GM21786 (cell line): ENCODE measurements at regions not wholly inside any gene's neighbourhood (a gene's known extent, or its start where the extent isn't known, plus 50 kb on each side); places are given as distances from the start of the nearest gene placed in this dataset.
"Not testable (repeated sequence)": the region's sequence is repeated elsewhere in the genome, so short reads cannot be mapped to it uniquely, and the experiment has no call there.

ENCODE experiments used
- ATAC-seq: cut with Tn5 transposase; IDR thresholded peaks from one replicate; pipeline ENCODE4 v1.9.1; 2021; ENCODE audit not compliant: unreplicated experiment

DNA sequence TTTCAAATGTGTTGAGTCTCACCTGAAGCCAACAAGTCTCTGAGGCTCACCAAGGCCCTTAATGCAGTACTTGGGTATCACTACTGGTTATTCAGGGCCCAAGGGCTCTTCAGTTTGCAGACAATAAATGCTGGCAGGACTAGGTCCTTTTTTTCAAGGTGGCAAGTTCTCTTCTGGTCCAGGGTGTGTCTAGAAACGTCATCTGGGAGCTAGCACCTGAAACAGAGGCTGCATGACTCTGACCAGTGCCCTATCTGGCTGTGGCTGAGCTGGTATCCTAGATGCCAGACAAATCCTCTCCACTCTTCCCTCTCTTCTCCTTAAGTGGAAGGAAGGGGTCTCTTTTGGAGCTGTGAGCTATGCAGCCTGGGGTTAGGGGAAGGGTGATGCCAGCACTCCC, 276.8 kb downstream of the PYDC2 start:
- no peak for ATAC-seq

DNA sequence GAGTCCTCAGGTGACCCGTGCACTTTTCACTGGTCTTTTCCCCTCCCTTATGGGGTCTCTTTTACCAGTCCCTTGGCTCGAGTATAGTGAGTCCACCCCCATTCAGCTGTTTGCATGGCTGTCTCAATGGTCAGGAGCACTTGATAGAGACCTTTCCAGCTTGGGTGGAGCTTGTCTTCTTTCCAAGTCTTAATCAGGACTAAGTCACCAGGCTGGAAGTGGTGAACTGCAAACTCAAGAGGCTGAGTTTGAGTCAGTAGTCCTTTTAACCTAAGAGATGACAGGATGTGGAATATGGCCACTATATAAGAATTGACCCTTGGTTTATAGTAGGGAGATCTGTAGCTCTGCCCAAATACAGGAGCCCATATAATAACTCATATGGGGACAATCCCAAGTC, 279.7 kb downstream of the PYDC2 start:
- ATAC-seq: no peak

DNA sequence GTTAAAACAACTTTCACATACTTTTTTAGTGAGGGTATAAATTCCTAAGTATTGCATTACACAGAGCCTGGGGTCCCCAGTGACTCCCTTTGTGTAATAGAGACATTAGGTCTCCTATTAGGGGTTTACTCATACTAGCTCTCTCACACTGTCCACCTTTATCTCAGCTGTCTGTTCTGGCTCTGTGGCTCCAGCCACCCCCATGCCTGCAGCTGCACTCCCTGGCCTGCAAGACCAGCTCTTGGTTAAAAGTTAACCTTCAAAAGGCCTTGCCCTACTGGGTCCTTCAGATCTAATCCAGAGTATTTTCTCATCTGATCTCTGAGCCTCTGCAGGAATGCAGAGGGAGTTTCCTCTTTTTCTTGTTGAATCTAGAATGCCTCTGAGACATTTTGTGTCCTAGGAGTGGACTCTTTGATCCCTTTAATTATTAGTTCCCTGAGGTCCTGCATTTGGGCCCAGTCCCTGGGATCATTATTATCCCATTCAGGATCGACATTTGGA, 280.9 kb downstream of the PYDC2 start:
- not testable (repeated sequence) for ATAC-seq

DNA sequence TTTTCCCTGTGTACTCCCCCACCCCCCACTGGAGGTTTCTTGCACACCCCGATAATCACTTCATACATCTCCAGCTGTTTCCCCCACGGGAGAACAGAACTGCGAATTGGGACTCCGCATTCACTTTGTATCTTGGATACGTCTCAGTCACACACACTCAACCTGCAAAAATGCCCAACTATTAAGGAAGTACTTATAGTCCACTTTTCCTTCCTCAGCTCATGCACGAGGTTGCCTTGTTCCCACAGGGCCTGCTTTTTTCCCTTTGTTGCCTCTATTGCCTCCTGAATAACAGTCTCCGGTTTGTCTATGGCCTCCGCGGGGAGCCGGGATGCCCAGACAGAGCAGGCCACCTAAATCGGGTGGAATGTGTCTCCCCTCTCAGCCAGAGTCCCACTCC, 282.3 kb downstream of the PYDC2 start:
- no peak for ATAC-seq

DNA sequence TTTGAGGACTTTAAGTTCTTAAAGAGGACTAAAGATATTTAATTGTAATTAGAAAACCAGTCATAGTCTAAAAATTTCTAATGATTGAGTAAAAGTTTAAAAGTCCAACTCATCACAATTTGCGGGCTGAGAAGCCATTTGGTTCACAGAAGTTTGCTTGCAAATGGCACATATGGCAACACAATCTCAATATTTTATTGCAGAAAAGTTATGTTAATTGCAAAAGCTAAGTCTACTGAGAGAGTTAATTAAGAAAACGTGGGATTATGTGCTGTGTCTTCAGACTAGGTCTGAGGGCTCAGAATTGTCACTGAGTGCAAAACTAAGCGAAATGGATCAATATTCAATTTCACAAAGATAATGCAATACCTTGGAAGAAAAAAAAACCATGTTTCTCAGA, 289.7 kb downstream of the PYDC2 start:
- ATAC-seq: no peak

DNA sequence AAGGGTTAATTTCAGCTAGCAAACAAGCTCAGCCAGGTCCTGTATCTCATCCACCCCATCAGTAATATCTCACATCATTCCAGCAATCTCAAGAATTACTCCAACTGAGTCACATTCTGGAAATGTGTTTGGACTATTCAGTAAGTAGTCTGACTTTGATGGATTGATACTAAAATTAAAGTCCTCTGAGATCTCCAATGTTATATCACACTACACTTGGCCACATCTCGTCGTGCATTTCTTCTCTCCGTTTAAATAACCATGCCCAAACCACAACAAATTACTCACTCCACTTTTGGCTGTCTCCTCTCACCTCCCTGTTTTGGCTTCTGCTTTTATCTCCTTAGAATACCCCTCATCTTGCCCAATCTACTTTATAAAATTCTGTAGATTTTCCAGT, 292.2 kb downstream of the PYDC2 start:
- no peak for ATAC-seq

DNA sequence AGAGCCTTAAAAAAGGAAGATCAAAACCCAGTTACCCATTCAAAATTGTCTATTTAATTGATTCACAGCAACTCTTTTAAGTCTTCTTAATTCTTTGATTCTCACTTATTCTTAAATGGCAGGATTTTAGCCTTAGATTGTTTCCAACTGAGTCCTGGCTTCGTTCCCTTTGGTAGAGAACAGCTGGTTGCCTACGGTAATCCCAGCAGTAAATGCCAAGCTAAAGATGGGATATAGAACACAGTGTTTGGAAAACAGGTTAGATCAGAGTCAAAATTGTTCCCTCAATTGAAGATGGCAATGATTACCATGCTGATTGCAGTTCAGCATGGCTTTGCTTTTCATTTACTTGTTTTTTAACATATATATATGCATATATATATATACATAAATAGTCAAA, 300.9 kb downstream of the PYDC2 start:
- ATAC-seq: no peak

DNA sequence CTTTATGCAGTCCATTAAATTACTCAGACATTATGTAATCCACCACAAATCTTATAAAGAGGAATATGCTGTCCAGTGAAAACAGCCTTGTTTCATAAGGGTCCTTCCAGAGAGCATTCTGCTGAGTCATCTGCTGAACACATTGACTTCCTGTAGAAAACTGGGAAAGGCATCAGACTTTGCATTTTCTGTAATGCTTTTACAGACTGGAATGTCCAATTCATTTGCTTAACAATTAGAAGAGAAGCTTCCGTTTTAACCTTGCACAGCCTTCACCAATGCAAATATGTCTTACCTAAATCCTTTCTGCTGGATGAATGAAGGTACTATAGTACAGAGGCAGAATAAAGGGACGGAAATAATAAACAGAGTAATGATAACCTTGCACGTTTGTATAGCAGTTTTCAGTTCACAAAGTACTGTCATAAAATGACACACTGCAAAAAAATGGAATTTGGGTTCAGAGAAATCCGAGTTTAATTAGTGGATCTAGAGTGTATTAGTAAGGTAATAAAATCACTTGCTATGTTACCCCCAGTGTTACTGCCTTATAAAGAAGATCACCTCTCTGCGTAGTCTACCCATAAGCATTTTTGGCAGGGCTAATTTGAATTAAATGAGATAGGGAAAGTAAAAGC, 301.5 kb downstream of the PYDC2 start:
- no peak for ATAC-seq

DNA sequence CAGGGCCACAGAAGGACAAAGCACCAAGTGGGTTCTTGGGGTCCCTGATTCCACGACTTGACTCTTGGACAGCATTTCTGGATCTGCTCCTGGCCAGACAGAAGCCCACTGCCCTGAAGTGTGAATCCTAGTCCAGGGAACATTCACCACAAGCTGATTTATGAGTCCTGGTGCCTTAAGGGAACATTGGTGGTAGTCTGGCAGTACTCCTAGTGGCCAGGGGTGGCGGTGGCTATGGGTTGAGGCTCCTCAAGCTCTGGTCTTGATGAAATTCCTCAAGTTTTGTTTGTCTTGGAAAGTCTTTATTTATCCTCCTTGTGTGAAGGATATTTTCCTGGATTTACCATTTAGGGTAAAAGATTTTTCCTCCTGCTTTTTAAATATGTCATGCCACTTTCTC, 307.5 kb downstream of the PYDC2 start:
- ATAC-seq: no peak

DNA sequence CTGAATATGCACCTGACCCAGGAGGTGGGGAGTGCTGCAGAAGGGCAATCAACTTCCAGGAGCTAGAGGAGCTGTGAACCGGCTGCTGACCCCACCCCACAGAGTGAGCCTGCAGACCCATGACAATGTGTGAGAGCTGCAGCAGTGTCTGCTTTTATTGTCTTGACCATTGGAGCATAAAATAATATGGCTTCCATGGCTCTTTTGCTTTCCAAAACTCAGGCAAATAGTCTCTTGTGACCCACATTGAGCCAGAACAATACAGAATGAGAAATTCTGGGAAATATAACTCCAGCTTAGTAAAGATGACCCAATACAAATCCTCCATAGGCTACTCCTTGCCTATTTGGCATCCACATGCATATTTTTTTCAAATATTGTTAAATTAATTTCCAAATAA, 309.6 kb downstream of the PYDC2 start:
- no peak for ATAC-seq

DNA sequence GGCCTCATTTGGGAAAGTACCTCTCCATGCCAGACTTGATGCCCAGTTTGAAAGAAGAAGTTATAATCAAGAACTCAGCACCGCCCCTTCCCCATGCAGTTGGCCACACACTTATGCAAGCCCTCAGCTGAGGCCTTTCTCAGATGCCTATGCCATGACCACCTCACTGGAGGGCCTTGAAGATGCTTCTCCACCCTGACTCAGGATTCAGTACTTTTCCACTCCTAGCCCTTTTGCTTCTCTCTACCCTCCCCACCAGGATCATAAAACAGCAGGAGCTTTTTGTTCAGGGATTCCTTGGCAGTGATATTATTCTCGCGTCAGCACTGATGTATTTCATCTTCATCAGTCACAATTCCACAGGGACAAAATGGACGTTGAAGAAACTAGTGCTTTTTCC, 313.5 kb downstream of the PYDC2 start:
- ATAC-seq: no peak

DNA sequence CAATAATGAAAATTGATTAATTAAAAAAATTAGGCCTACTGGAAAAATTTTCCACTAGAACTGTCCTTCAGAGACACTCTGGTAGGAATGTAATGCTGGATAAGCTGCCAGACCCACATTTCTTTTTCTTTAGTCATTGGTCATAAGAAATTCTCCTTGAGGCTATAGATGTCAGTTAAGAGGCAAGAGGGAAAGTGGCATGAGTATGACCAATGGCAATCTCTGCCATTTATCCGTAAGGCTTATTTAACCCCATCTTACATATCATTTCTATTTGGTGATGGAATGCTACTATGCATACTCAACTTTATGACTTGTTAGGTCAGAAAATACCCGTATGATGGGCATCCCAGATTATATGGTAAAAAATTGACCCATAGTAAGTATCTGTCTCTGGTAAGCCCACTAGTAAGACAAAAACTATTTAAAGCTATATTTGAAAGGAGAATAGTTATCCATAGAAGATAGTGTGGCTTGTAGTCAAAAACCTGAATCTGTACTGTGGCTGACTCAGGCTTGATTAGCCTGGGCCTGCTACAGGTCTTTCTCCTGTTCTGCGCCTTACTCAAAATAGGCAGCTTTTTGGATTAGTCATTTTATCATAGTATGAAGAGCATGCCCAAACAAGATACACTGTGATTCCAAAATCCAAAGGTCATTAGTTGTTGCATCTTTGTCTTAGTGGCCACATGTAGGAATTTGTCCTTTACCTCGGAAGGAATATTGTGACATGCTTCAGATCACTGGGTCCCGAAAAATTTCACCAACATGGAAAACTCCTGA, 314.7 kb downstream of the PYDC2 start:
- ATAC-seq: no peak

DNA sequence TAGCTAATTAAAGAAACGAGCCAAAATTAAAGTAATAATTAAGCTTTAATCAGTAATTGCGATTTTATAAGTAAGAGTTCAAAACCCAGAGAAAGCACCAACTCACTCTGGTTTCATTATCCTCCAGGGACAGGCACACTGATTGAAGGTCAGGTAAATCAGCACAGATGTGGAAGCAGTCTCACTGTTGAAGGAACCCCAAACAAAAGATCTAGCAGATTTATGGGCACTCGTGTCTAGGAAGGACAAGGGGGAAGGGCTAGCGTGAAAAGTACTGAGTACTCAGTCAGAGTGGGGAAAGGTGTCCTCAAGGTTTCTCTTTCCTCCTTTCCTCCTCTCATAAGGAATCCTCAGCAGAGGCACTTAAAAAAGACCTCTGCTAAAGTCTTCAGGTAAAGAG, 320.1 kb downstream of the PYDC2 start:
- ATAC-seq: no peak

DNA sequence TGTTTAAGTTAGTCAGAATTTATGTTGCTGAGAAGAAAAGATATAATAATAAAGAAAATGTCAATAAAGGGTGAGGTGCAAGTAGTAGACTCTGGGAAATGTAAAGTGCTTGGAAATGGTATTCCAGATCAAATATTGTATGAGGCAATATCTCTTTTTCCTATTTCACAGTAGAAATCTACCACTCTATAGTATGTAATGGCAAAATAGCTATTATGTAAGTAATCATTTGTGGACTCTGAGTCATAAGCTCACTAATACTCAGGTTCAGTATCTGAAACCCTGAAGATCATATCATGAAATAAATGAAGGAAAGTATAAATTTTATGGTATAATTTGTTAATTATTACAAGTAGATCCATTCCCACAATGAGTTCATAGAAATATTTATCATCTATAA, 322.1 kb downstream of the PYDC2 start:
- no peak for ATAC-seq

DNA sequence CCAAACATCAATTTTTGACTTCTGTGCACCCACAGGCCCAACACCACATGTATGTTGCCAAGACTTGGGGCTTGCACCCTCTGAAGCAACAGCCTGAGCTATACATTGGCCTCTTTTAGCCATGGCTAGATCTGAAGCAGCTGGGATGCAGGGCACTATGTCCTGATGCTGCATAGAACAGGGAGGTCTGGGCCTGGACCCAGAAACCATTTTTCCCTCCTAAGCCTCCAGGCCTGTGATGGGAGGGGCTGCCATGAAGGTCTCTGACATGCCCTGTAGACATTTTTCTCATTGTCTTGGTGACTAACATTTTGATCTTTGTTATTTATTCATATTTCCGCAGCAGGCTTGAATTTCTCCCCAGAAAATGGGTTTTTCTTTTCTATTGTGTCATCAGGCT, 330.0 kb downstream of the PYDC2 start:
- no peak for ATAC-seq

DNA sequence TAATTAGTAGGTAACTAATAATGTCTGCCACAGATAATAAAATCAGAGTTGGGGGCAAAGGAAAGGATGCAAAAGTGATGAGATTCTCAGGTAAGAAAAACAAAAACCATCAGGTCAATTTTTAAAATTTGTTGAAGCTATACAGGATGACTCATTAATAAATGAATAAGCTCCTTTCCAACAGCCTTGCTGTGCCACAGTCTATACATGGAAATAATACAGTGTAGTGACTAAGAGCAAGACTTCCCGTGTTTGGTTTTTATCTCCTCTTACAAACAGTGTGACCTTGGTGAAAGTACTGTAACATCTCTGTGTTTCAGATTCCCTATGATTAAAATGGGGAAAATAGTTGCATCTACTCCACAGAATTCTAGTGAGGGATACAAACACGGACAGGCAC, 331.6 kb downstream of the PYDC2 start:
- ATAC-seq: no peak

DNA sequence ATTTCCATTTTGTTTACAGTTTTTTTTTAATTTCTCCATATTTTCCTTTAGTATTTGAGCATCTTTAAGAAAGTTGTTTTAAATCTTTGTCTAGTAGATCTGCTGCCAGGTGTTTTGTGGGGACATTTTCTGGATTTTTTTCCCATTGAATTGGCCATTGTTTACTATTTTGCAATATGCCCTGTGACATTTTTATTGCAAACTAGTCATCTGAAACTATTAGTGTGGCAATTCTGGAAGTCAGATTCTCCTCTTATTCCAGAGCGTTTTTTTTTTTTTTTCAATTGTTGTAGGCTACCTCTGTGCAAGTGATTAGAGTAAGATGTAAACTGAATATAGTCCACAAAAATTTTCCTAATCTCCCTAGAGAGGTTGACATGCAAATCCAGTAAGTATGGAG, 334.2 kb downstream of the PYDC2 start:
- ATAC-seq: no peak

DNA sequence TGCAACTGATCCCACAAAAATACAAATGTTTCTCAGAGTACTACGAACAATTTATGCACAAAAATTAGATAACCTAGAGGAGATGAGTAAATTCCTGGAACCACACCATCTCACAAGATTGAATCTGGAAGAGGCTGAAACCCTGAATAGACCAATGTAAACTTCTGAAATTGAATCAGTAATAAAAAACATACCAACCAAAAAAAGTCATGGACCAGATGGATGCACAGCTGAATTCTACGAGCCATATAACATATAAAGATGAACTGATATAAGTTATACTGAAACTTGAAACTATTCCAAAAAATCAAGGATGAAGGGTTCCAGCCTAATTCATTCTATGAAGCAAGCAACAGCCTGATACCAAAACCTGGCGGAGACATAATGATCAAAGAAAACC, 336.3 kb downstream of the PYDC2 start:
- ATAC-seq: no peak

DNA sequence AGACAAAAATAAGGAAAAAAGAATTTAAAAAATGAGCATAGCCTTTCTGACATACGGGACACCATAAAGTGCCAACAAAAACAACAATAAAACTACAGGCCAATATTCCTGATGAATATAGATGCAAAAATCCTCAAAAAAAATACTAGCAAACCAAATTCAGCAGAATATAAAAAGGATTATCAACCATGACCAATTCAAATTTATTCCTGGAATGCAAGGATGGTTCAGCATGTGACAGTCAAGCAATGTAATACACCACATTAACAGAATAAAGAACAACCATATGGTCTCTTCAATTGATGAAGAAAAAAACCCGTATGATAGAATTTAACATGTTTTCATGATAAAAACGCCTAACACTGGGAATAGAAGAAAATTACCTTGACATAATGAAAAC, 341.7 kb downstream of the PYDC2 start:
- ATAC-seq: no peak

DNA sequence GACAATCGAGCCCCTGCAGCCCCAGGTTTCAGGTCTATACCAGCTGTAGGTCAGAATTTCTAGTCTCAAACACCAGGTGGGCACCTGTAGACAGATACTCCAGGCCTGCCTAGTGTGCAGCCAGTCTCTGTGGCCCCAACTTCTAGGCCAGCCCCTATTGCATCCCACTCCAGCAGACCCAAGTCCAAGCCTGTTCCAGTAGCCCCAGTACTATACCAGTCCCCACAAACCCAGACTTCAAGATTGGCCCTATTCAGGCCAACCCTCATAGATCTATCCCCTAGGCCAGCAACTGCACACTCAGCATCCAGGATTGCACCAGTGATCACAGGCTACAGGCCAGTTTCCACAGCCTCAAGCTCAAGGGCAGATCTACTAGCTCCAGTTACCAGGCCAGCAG, 344.0 kb downstream of the PYDC2 start:
- no peak for ATAC-seq

DNA sequence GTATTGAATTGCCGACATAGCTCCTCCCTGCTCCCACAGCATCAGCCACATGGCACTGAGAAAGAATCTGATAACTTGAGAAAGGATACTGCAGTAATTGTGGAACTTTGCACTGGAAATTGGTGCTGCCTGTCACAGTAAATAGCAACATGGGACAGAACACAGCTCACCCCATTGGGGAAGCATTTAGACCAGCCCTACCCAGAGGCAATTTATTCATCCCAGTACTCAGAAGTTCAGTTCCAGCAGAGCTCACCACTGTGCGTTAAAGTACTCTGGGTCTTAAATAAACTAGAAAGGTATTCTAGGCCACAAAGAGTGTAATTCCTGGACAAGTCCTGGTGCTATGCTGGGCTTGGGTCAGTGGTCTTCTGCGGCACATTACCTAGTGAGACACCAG, 347.1 kb downstream of the PYDC2 start:
- no peak for ATAC-seq

DNA sequence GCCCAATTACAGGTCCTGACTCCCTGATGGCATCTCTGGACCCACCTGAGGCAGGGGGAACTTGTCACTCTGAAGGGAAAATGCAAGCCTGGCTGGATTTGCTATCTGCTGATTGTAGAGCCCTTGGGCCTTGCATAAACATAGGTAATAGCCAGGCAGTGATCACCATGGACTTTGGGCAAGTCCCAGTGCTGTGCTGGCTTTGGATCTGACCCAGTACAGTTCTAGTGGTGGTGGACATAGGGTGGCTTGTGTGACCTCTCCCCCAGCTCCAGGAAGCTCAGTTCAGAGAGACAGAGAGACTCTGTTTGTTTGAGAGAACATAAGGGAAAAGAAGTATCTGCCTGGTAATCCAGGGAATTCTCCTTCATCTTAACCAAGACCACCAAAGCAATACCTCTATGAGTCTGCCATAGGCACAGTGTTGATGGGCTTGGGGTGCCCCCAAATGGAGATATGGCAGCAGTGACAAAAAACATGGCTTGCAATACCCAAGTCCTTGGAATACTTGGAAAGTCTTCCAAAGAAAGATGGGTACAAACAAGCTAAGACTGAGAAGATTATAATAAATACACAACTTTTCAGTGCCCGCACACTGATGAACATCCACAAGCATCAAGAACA, 348.5 kb downstream of the PYDC2 start:
- no peak for ATAC-seq
